ENCODE measurements at regions not wholly inside any gene's neighbourhood (a gene's known extent, or its start where the extent isn't known, plus 50 kb on each side); places are given as distances from the start of the nearest gene placed in this dataset.
A peak's percentile ranks its signal among the peaks of the same experiment; 100 is the strongest.

- no peak overlapping the region for H2AFZ ChIP-seq (ENCODE audit: low read depth, low read length)
- Mint-ChIP-seq H3K27ac (ENCODE audit: unreplicated experiment) (no peak overlapping the region), H3K9me3 (ENCODE audit: unreplicated experiment) (peaks cover 7% of the 10 kb centered on the region), H3K27me3 (ENCODE audit: low read depth, unreplicated experiment) (peaks cover 17% of the 10 kb centered on the region), H3K36me3 (ENCODE audit: low read depth, unreplicated experiment) (no peaks in the 10 kb centered on the region), H3K4me3 (ENCODE audit: unreplicated experiment) (no peak overlapping the region), H3K4me1 (ENCODE audit: low read depth, unreplicated experiment) (peaks cover 1% of the 10 kb centered on the region)
- no peaks in the 10 kb centered on the region for H3K4me1 ChIP-seq (ENCODE audit: insufficient read depth, low read length)
- no peak overlapping the region for H3K9ac ChIP-seq (ENCODE audit: low read length)
- H3K27ac ChIP-seq (ENCODE audit: low read depth, low read length) = no peak overlapping the region
- H3K4me2 ChIP-seq (ENCODE audit: low read length) = no peak overlapping the region
- TF ChIP-seq EZH2 (IDR thresholded peaks at IDR 0.05; ENCODE audit: insufficient read depth, low read length) (no peak), CTCF (IDR thresholded peaks at IDR 0.05; ENCODE audit: insufficient read depth, low read depth, low read length) (no peak)
- H4K20me1 ChIP-seq (ENCODE audit: insufficient read depth, low read length) = no peaks in the 10 kb centered on the region
- H3K27me3 ChIP-seq (ENCODE audit: insufficient read depth, low read length) = no peaks in the 10 kb centered on the region
- H3K36me3 ChIP-seq (ENCODE audit: insufficient read depth, low read length) = no peaks in the 10 kb centered on the region
- FAIRE-seq (no peak), DNase-seq (ENCODE audit: low read depth) (no peak)
- H3K9me3 ChIP-seq (ENCODE audit: insufficient read depth, low read depth, low read length) = no peaks in the 10 kb centered on the region
- H3K4me3 ChIP-seq (ENCODE audit: insufficient read depth, low read depth, low read length) = no peak overlapping the region
- no peaks in the 10 kb centered on the region for H3K79me2 ChIP-seq (ENCODE audit: insufficient read depth, low read length)
These were observed 137.9 kb upstream of the LSM14A start for GRCh38 chr19:34034318-34034846.

GRCh38 chr19:34041925-34042521 is 130.3 kb upstream of the LSM14A start:
- no peak overlapping the region for H3K27ac ChIP-seq (ENCODE audit: low read depth, low read length)
- peaks cover 17% of the 10 kb centered on the region for H3K27me3 Mint-ChIP-seq (ENCODE audit: low read depth, unreplicated experiment)
- H3K4me2 ChIP-seq (ENCODE audit: low read length) = no peak overlapping the region
- no peaks in the 10 kb centered on the region for H3K4me1 ChIP-seq (ENCODE audit: insufficient read depth, low read length)
- H3K4me1 Mint-ChIP-seq (ENCODE audit: low read depth, unreplicated experiment) = no peaks in the 10 kb centered on the region
- no peak overlapping the region for H3K4me3 ChIP-seq (ENCODE audit: insufficient read depth, low read depth, low read length)
- H3K36me3 Mint-ChIP-seq (ENCODE audit: low read depth, unreplicated experiment) = no peaks in the 10 kb centered on the region
- no peak overlapping the region for H3K9ac ChIP-seq (ENCODE audit: low read length)
- H3K27ac Mint-ChIP-seq (ENCODE audit: unreplicated experiment) = no peak overlapping the region
- H4K20me1 ChIP-seq (ENCODE audit: insufficient read depth, low read length) = no peaks in the 10 kb centered on the region
- no peaks in the 10 kb centered on the region for H3K9me3 ChIP-seq (ENCODE audit: insufficient read depth, low read depth, low read length)
- H3K9me3 Mint-ChIP-seq (ENCODE audit: unreplicated experiment) = peaks cover 4% of the 10 kb centered on the region
- no peak for FAIRE-seq
- no peaks in the 10 kb centered on the region for H3K27me3 ChIP-seq (ENCODE audit: insufficient read depth, low read length)
- H2AFZ ChIP-seq (ENCODE audit: low read depth, low read length) = no peak overlapping the region
- H3K36me3 ChIP-seq (ENCODE audit: insufficient read depth, low read length) = no peaks in the 10 kb centered on the region
- no peak overlapping the region for H3K4me3 Mint-ChIP-seq (ENCODE audit: unreplicated experiment)
- TF ChIP-seq CTCF (IDR thresholded peaks at IDR 0.05; ENCODE audit: insufficient read depth, low read depth, low read length) (peak; percentile 47), EZH2 (IDR thresholded peaks at IDR 0.05; ENCODE audit: insufficient read depth, low read length) (no peak)
- H3K79me2 ChIP-seq (ENCODE audit: insufficient read depth, low read length) = no peaks in the 10 kb centered on the region
- no peak for DNase-seq (ENCODE audit: low read depth)

- H3K9me3 ChIP-seq (ENCODE audit: insufficient read depth, low read depth, low read length) = no peaks in the 10 kb centered on the region
- H4K20me1 ChIP-seq (ENCODE audit: insufficient read depth, low read length) = no peaks in the 10 kb centered on the region
- peaks cover 17% of the 10 kb centered on the region for H3K27me3 Mint-ChIP-seq (ENCODE audit: low read depth, unreplicated experiment)
- no peaks in the 10 kb centered on the region for H3K79me2 ChIP-seq (ENCODE audit: insufficient read depth, low read length)
- H3K4me1 Mint-ChIP-seq (ENCODE audit: low read depth, unreplicated experiment) = no peaks in the 10 kb centered on the region
- H3K9ac ChIP-seq (ENCODE audit: low read length) = no peak overlapping the region
- H3K27ac ChIP-seq (ENCODE audit: low read depth, low read length) = no peak overlapping the region
- H3K4me2 ChIP-seq (ENCODE audit: low read length) = no peak overlapping the region
- no peaks in the 10 kb centered on the region for H3K27me3 ChIP-seq (ENCODE audit: insufficient read depth, low read length)
- no peak overlapping the region for H3K27ac Mint-ChIP-seq (ENCODE audit: unreplicated experiment)
- peaks cover 4% of the 10 kb centered on the region for H3K9me3 Mint-ChIP-seq (ENCODE audit: unreplicated experiment)
- FAIRE-seq = no peak
- no peak overlapping the region for H3K4me3 Mint-ChIP-seq (ENCODE audit: unreplicated experiment)
- no peaks in the 10 kb centered on the region for H3K36me3 Mint-ChIP-seq (ENCODE audit: low read depth, unreplicated experiment)
- TF ChIP-seq CTCF (IDR thresholded peaks at IDR 0.05; ENCODE audit: insufficient read depth, low read depth, low read length) (no peak), EZH2 (IDR thresholded peaks at IDR 0.05; ENCODE audit: insufficient read depth, low read length) (no peak)
- H3K36me3 ChIP-seq (ENCODE audit: insufficient read depth, low read length) = no peaks in the 10 kb centered on the region
- DNase-seq (ENCODE audit: low read depth) = no peak
- H2AFZ ChIP-seq (ENCODE audit: low read depth, low read length) = no peak overlapping the region
- no peak overlapping the region for H3K4me3 ChIP-seq (ENCODE audit: insufficient read depth, low read depth, low read length)
- H3K4me1 ChIP-seq (ENCODE audit: insufficient read depth, low read length) = no peaks in the 10 kb centered on the region
These were observed 128.3 kb upstream of the LSM14A start for GRCh38 chr19:34044021-34044420.

Data from astrocyte (in vitro differentiated cells and primary cell).